HepG2 (cell line): ENCODE measurements at regions not wholly inside any gene's neighbourhood (a gene's known extent, or its start where the extent isn't known, plus 50 kb on each side); places are given as distances from the start of the nearest gene placed in this dataset.

Experiments
- ETV5 ChIP-seq: IDR thresholded peaks from 2 replicates; pipeline ENCODE4 v1.6.1; 2018; ENCODE audit warnings: missing biosample characterization, missing genetic modification reagents, inconsistent platforms, borderline replicate concordance
- NCOR1 ChIP-seq: fragments of 200-600 bp; sonication (generic); IDR thresholded peaks from 2 replicates; pipeline ENCODE4 v1.7.0; 2017; ENCODE audit warnings: antibody characterized with exemption, low read length, borderline replicate concordance
- USF2 ChIP-seq, 2 experiments: sonication (generic) in 1 of 2; formaldehyde crosslinking in 1 of 2; IDR thresholded peaks; 2 replicates each; pipeline versions ENCODE4 v1.5.1 to v1.6.1; 2011 to 2020; ENCODE audit warnings: borderline replicate concordance in 1 of 2, low read depth in 1 of 2, low read length in 1 of 2, mild to moderate bottlenecking in 1 of 2, missing genetic modification reagents in 1 of 2, moderate library complexity in 1 of 2
- ZBTB7B ChIP-seq: sonication (generic); formaldehyde crosslinking; IDR thresholded peaks from 2 replicates; pipeline ENCODE4 v1.4.0; 2020; ENCODE audit warnings: missing genetic modification reagents
- ZNF337 ChIP-seq: sonication (generic); formaldehyde crosslinking; IDR thresholded peaks from 2 replicates; pipeline ENCODE4 v1.5.1; 2020; ENCODE audit warnings: missing genetic modification reagents, low read depth, mild to moderate bottlenecking, borderline replicate concordance
- ZNF414 ChIP-seq: sonication (generic); formaldehyde crosslinking; IDR thresholded peaks from 2 replicates; pipeline ENCODE4 v1.5.0; 2020; ENCODE audit warnings: missing genetic modification reagents
- ZNF558 ChIP-seq: sonication (generic); formaldehyde crosslinking; IDR thresholded peaks from 2 replicates; pipeline ENCODE4 v1.9.0; 2022; ENCODE audit warnings: mild to moderate bottlenecking, missing genetic modification reagents, borderline replicate concordance
- ZNF670 ChIP-seq: sonication (generic); formaldehyde crosslinking; IDR thresholded peaks from 2 replicates; pipeline ENCODE4 v1.8.0; 2022; ENCODE audit warnings: mild to moderate bottlenecking, missing genetic modification reagents, borderline replicate concordance
- ZNF749 ChIP-seq: sonication (generic); formaldehyde crosslinking; IDR thresholded peaks from 2 replicates; pipeline ENCODE4 v1.8.0; 2022; ENCODE audit warnings: mild to moderate bottlenecking, missing genetic modification reagents, moderate library complexity, borderline replicate concordance
- ZNF782 ChIP-seq: sonication (generic); formaldehyde crosslinking; IDR thresholded peaks from 2 replicates; pipeline ENCODE4 v1.4.0; 2020; ENCODE audit warnings: missing genetic modification reagents, mild to moderate bottlenecking, borderline replicate concordance
- ZNF879 ChIP-seq: sonication (generic); formaldehyde crosslinking; IDR thresholded peaks from 2 replicates; pipeline ENCODE4 v1.8.1; 2023; ENCODE audit warnings: missing genetic modification reagents

GRCh38 chr18:987325-988186 is 82.9 kb downstream of the ADCYAP1 start (continued):
- TF ChIP-seq ZBTB7B (CRISPR knock-in tag) = no peak
- no peak for TF ChIP-seq ZNF337 (CRISPR knock-in tag)
- TF ChIP-seq USF2 (IDR thresholded peaks at IDR 0.05; ENCODE audit: low read depth, low read length) = no peak
- TF ChIP-seq USF2 (CRISPR knock-in tag; IDR thresholded peaks at IDR 0.05; ENCODE audit: borderline replicate concordance) = no peak
- no peak for TF ChIP-seq ETV5 (CRISPR knock-in tag)
- no peak for TF ChIP-seq NCOR1
- TF ChIP-seq ZNF558 (CRISPR knock-in tag) = no peak
- no peak for TF ChIP-seq ZNF879 (CRISPR knock-in tag)
- TF ChIP-seq ZNF414 = no peak
- TF ChIP-seq ZNF749 (CRISPR knock-in tag) = no peak
- no peak for TF ChIP-seq ZNF782 (CRISPR knock-in tag)
- no peak for TF ChIP-seq ZNF670 (CRISPR knock-in tag)
